ENCODE measurements at regions not wholly inside any gene's neighbourhood (a gene's known extent, or its start where the extent isn't known, plus 50 kb on each side); places are given as distances from the start of the nearest gene placed in this dataset.

DNA sequence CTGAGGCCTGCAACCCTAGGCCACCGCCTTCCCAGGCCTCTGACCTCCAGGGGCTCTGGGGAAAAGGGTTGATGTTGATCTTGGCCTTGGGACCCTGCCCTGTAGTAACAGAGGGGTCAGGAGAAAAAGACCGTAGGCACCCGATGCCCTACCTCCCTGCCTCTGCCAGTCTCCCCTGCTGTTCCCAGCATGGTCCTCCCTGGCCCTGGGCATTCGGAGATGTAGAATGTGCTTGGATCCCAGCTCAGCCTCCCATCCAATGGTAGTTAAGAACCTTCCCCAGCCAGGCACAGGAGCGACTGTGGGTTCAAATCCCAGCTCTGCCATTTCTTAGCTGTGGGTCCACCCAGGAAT lies 72.0 kb upstream of the TARDBP start:
- H3K9me2 ChIP-seq (ENCODE audit: insufficient read depth, low read length), result no peaks in the 10 kb centered on the region
- CTCF ChIA-PET (ENCODE audit: unreplicated experiment), result interaction anchor here (0.6 kb wide), 1 partner anchor 80 kb away, joined by 3 read pairs; no protein-coding TSS in a partner anchor
- no peak for TF ChIP-seq EZH2phosphoT487 (IDR thresholded peaks at IDR 0.05; ENCODE audit: borderline replicate concordance, low read depth, low read length)
- TF ChIP-seq, protein P1, sequence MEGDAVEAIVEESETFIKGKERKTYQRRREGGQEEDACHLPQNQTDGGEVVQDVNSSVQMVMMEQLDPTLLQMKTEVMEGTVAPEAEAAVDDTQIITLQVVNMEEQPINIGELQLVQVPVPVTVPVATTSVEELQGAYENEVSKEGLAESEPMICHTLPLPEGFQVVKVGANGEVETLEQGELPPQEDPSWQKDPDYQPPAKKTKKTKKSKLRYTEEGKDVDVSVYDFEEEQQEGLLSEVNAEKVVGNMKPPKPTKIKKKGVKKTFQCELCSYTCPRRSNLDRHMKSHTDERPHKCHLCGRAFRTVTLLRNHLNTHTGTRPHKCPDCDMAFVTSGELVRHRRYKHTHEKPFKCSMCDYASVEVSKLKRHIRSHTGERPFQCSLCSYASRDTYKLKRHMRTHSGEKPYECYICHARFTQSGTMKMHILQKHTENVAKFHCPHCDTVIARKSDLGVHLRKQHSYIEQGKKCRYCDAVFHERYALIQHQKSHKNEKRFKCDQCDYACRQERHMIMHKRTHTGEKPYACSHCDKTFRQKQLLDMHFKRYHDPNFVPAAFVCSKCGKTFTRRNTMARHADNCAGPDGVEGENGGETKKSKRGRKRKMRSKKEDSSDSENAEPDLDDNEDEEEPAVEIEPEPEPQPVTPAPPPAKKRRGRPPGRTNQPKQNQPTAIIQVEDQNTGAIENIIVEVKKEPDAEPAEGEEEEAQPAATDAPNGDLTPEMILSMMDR (conservative IDR thresholded peaks at IDR 0.05; ENCODE audit: low read length), result no peak

DNA sequence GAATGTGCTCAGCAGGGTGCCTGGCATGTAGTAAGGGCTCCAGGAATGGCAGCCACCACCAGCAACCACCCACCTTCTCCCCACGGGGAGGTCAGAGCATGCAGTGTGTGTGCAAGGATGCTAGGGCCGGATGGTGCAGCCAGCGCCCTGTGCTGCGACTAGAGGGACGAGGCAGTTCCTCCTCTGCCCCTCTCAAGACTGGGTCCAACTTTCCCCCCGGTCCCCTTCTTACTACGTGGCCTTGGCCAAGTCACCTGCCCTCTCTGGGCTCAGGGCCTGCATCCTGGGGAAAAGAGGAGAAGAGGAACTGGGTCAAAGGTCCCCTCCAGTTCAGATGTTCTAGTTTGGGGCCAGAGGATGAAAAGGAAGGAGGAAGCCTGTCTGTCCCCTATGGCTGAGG lies 71.6 kb upstream of the TARDBP start:
- DNase-seq (ENCODE audit: low spot score), result no peak
- POLR2A ChIA-PET, result no interaction called here
- Histone ChIP-seq H3K9me3 (ENCODE audit: low read length) (no peaks in the 10 kb centered on the region), H4K20me1 (ENCODE audit: insufficient read depth, low read length) (no peaks in the 10 kb centered on the region), H3K9me2 (ENCODE audit: insufficient read depth, low read length) (no peaks in the 10 kb centered on the region), H2AFZ (ENCODE audit: low read length) (peak overlapping the region; percentile 83; the same call in 1 of the 2 replicates), H3K4me2 (ENCODE audit: low read length) (peak overlapping the region; percentile 60), H3K36me3 (ENCODE audit: insufficient read depth, low read length) (no peaks in the 10 kb centered on the region), H3K27ac (ENCODE audit: low read depth, low read length, poor library complexity, severe bottlenecking) (no peak overlapping the region), H3K4me1 (ENCODE audit: insufficient read depth, low read length, poor library complexity, severe bottlenecking) (peaks cover 47% of the 10 kb centered on the region), H3K79me2 (ENCODE audit: insufficient read depth, low read depth, low read length) (no peaks in the 10 kb centered on the region), H3K4me3 (ENCODE audit: low read depth, low read length, poor library complexity, severe bottlenecking) (no peak overlapping the region)
- no TSS peak for BruUV-seq (replicated peaks)
- CTCF ChIA-PET (ENCODE audit: unreplicated experiment), result interaction anchor here (0.6 kb wide), 1 partner anchor 80 kb away, joined by 3 read pairs; no protein-coding TSS in a partner anchor
- intact Hi-C loops (cut with micrococcal nuclease; ENCODE audit: unreplicated experiment), result loop anchor here (1.0 to 2.0 kb wide), 2 partner anchors 249 to 446 kb away; no protein-coding TSS in a partner anchor
- no peak for TF ChIP-seq EZH2phosphoT487 (IDR thresholded peaks at IDR 0.05; ENCODE audit: borderline replicate concordance, low read depth, low read length)
- TF ChIP-seq, protein P1 (conservative IDR thresholded peaks at IDR 0.05; ENCODE audit: low read length), result no peak

More for the DNA sequence above, 72.0 kb upstream of the TARDBP start:
- Histone ChIP-seq H3K4me1 (ENCODE audit: insufficient read depth, low read length, poor library complexity, severe bottlenecking) (peaks cover 47% of the 10 kb centered on the region), H3K9me3 (ENCODE audit: low read length) (no peaks in the 10 kb centered on the region), H3K36me3 (ENCODE audit: insufficient read depth, low read length) (no peaks in the 10 kb centered on the region), H2AFZ (ENCODE audit: low read length) (peak overlapping the region; percentile 83; the same call in 1 of the 2 replicates), H3K4me3 (ENCODE audit: low read depth, low read length, poor library complexity, severe bottlenecking) (peak overlapping the region; percentile 28), H4K20me1 (ENCODE audit: insufficient read depth, low read length) (no peaks in the 10 kb centered on the region), H3K27ac (ENCODE audit: low read depth, low read length, poor library complexity, severe bottlenecking) (peak overlapping the region; percentile 11), H3K79me2 (ENCODE audit: insufficient read depth, low read depth, low read length) (no peaks in the 10 kb centered on the region), H3K4me2 (ENCODE audit: low read length) (peak overlapping the region; percentile 60)
- DNase-seq (ENCODE audit: low spot score), result no peak
- intact Hi-C loops (cut with micrococcal nuclease; ENCODE audit: unreplicated experiment), result loop anchor here (1.0 to 2.0 kb wide), 2 partner anchors 248 to 446 kb away; no protein-coding TSS in a partner anchor
- POLR2A ChIA-PET, result no interaction called here
- no TSS peak for BruUV-seq (replicated peaks)

DNA sequence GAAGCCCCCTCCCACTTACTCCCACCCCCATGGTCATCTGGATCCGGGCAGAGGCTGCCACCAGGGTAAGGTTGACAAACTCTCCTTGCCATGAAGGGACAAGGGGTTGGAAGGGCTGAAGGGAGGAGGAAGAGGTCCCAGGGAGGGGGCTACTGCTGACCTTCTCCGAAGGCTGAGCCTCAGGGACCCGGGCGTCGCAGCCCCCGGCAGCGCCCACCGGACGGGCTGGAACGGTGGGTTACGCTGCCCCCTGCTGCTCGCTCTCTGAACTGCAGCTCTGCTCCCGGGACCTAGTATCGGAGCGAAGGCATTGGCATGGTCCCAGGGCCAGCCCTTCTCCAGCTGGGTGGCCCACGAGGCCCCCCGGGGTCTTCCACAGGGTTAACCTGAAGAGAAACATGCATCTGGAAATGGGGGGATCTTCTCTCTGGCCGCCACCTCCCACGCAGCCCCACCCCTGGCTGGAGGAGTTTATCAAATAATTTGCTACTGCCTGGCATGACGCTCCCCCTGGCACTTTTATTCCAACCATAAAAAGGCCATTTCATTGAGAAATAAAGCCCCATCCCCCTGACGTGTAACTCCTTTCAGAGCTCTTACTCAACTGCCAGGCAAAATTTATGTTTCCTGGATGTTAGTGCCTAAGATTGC lies 70.4 kb upstream of the TARDBP start:
- intact Hi-C loops (cut with micrococcal nuclease; ENCODE audit: unreplicated experiment), result loop anchor here (2.0 kb wide), 1 partner anchor 447 kb away; no protein-coding TSS in a partner anchor
- Histone ChIP-seq H2AFZ (ENCODE audit: low read length) (peak overlapping the region; percentile 24; the same call in 1 of the 2 replicates), H4K20me1 (ENCODE audit: insufficient read depth, low read length) (no peaks in the 10 kb centered on the region), H3K27ac (ENCODE audit: low read depth, low read length, poor library complexity, severe bottlenecking) (no peak overlapping the region), H3K4me3 (ENCODE audit: low read depth, low read length, poor library complexity, severe bottlenecking) (no peak overlapping the region), H3K9me3 (ENCODE audit: low read length) (no peaks in the 10 kb centered on the region), H3K9me2 (ENCODE audit: insufficient read depth, low read length) (no peaks in the 10 kb centered on the region), H3K79me2 (ENCODE audit: insufficient read depth, low read depth, low read length) (no peaks in the 10 kb centered on the region), H3K36me3 (ENCODE audit: insufficient read depth, low read length) (no peaks in the 10 kb centered on the region), H3K4me1 (ENCODE audit: insufficient read depth, low read length, poor library complexity, severe bottlenecking) (peaks cover 47% of the 10 kb centered on the region), H3K4me2 (ENCODE audit: low read length) (peak overlapping the region; percentile 53)
- no peak for TF ChIP-seq EZH2phosphoT487 (IDR thresholded peaks at IDR 0.05; ENCODE audit: borderline replicate concordance, low read depth, low read length)
- TF ChIP-seq, protein P1 (conservative IDR thresholded peaks at IDR 0.05; ENCODE audit: low read length), result peak; percentile 93
- BruUV-seq (replicated peaks), result no TSS peak
- CTCF ChIA-PET (ENCODE audit: unreplicated experiment), result interaction anchor here (0.6 kb wide), 1 partner anchor 30 kb away, joined by 3 read pairs; no protein-coding TSS in a partner anchor
- POLR2A ChIA-PET, result interaction anchor here (0.5 kb wide), 1 partner anchor 465 kb away, joined by 3 read pairs; no protein-coding TSS in a partner anchor
- peak; percentile 52 for DNase-seq (ENCODE audit: low spot score)

Measured in OCI-LY7 (cell line).